ENCODE measurements at regions not wholly inside any gene's neighbourhood (a gene's known extent, or its start where the extent isn't known, plus 50 kb on each side); places are given as distances from the start of the nearest gene placed in this dataset.

- TF ChIP-seq MAX (IDR thresholded peaks at IDR 0.05) (no peak), CEBPB (IDR thresholded peaks at IDR 0.05) (no peak), EGR1 (IDR thresholded peaks at IDR 0.05) (no peak), NFIC (IDR thresholded peaks at IDR 0.05) (no peak), FOXM1 (IDR thresholded peaks at IDR 0.05; ENCODE audit: borderline replicate concordance, low read depth) (no peak), YY1 (IDR thresholded peaks at IDR 0.05; ENCODE audit: low read depth) (no peak), REST (IDR thresholded peaks at IDR 0.05; ENCODE audit: low read depth) (no peak), TEAD4 (IDR thresholded peaks at IDR 0.05) (no peak), ZBTB7A (IDR thresholded peaks at IDR 0.05; ENCODE audit: low read depth) (no peak), CREB1 (IDR thresholded peaks at IDR 0.05; ENCODE audit: low read depth) (no peak), USF1 (IDR thresholded peaks at IDR 0.05) (no peak), RAD21 (IDR thresholded peaks at IDR 0.05; ENCODE audit: low read depth) (no peak), EP300 (IDR thresholded peaks at IDR 0.05; ENCODE audit: borderline replicate concordance) (no peak)
These were observed 127.5 kb downstream of the SS18 start for GRCh38 chr18:25962919-25963318.

- TF ChIP-seq CREB1 (IDR thresholded peaks at IDR 0.05; ENCODE audit: low read depth) (no peak), NFIC (IDR thresholded peaks at IDR 0.05) (no peak), USF1 (IDR thresholded peaks at IDR 0.05) (no peak), YY1 (IDR thresholded peaks at IDR 0.05; ENCODE audit: low read depth) (no peak), REST (IDR thresholded peaks at IDR 0.05; ENCODE audit: low read depth) (no peak), RAD21 (IDR thresholded peaks at IDR 0.05; ENCODE audit: low read depth) (no peak), EGR1 (IDR thresholded peaks at IDR 0.05) (no peak), TAF1 (IDR thresholded peaks at IDR 0.05; ENCODE audit: low read depth) (no peak), MAX (IDR thresholded peaks at IDR 0.05) (no peak), EP300 (IDR thresholded peaks at IDR 0.05; ENCODE audit: borderline replicate concordance) (no peak), TEAD4 (IDR thresholded peaks at IDR 0.05) (no peak)
These were observed 128.2 kb downstream of the SS18 start for GRCh38 chr18:25962176-25962575.

GRCh38 chr18:25957017-25957416 lies 133.4 kb downstream of the SS18 start:
- no peak for TF ChIP-seq TCF12 (IDR thresholded peaks at IDR 0.05; ENCODE audit: low read depth)

GRCh38 chr18:25953111-25953510 lies 137.3 kb downstream of the SS18 start:
- TF ChIP-seq MAX (IDR thresholded peaks at IDR 0.05), result no peak

- TF ChIP-seq CREB1 (IDR thresholded peaks at IDR 0.05; ENCODE audit: low read depth) (no peak), MAX (IDR thresholded peaks at IDR 0.05) (no peak), YY1 (IDR thresholded peaks at IDR 0.05; ENCODE audit: low read depth) (no peak), REST (IDR thresholded peaks at IDR 0.05; ENCODE audit: low read depth) (no peak), TEAD4 (IDR thresholded peaks at IDR 0.05) (no peak), TCF12 (IDR thresholded peaks at IDR 0.05; ENCODE audit: low read depth) (no peak), EGR1 (IDR thresholded peaks at IDR 0.05) (no peak), RAD21 (IDR thresholded peaks at IDR 0.05; ENCODE audit: low read depth) (no peak), ZBTB7A (IDR thresholded peaks at IDR 0.05; ENCODE audit: low read depth) (no peak), CEBPB (IDR thresholded peaks at IDR 0.05) (no peak), USF1 (IDR thresholded peaks at IDR 0.05) (no peak), FOXM1 (IDR thresholded peaks at IDR 0.05; ENCODE audit: borderline replicate concordance, low read depth) (no peak), NFIC (IDR thresholded peaks at IDR 0.05) (no peak)
These were observed 140.1 kb downstream of the SS18 start for GRCh38 chr18:25950321-25950720.

Data from Ishikawa (cell line).